Astrocyte (in vitro differentiated cells and primary cell): ENCODE measurements at regions not wholly inside any gene's neighbourhood (a gene's known extent, or its start where the extent isn't known, plus 50 kb on each side); places are given as distances from the start of the nearest gene placed in this dataset.

ENCODE experiments used
- DNase-seq: peaks from one replicate; pipeline ENCODE4 v3.0.0-alpha.2; 2010; ENCODE audit warnings: low read depth
- FAIRE-seq: peaks from 2 replicates; lab custom pipeline; 2011; peaks lifted over from hg19 to GRCh38; lab: Jason Lieb, UNC
- H2AFZ ChIP-seq: 2 replicates; pipeline ENCODE4 v1.6.0; 2012; ENCODE audit warnings: low read depth, low read length, inconsistent platforms
- H3K27ac ChIP-seq: 2 replicates; pipeline ENCODE4 v1.5.1; 2011; ENCODE audit warnings: low read depth, low read length, inconsistent platforms
- H3K27me3 ChIP-seq: 2 replicates; pipeline ENCODE4 v1.6.0; 2011; ENCODE audit warnings: low read length, inconsistent platforms; ENCODE audit not compliant: insufficient read depth
- H3K36me3 ChIP-seq: 2 replicates; pipeline ENCODE4 v1.5.1; 2011; ENCODE audit warnings: low read length, inconsistent platforms; ENCODE audit not compliant: insufficient read depth
- H3K4me1 ChIP-seq: 2 replicates; pipeline ENCODE4 v1.5.1; 2011; ENCODE audit warnings: low read length, inconsistent platforms; ENCODE audit not compliant: insufficient read depth
- H3K4me2 ChIP-seq: 2 replicates; pipeline ENCODE4 v1.6.0; 2012; ENCODE audit warnings: low read length, inconsistent platforms
- H3K4me3 ChIP-seq: 2 replicates; pipeline ENCODE4 v1.5.1; 2011; ENCODE audit warnings: low read depth, mild to moderate bottlenecking, low read length, inconsistent platforms; ENCODE audit not compliant: insufficient read depth
- H3K79me2 ChIP-seq: 2 replicates; pipeline ENCODE4 v1.6.0; 2012; ENCODE audit warnings: mild to moderate bottlenecking, low read length, inconsistent platforms; ENCODE audit not compliant: insufficient read depth
- H3K9ac ChIP-seq: 2 replicates; pipeline ENCODE4 v1.6.0; 2012; ENCODE audit warnings: mild to moderate bottlenecking, low read length, inconsistent platforms
- H3K9me3 ChIP-seq: 2 replicates; pipeline ENCODE4 v1.5.1; 2012; ENCODE audit warnings: low read depth, mild to moderate bottlenecking, low read length, inconsistent platforms; ENCODE audit not compliant: insufficient read depth
- H4K20me1 ChIP-seq: 2 replicates; pipeline ENCODE4 v1.6.0; 2012; ENCODE audit warnings: low read length, inconsistent platforms; ENCODE audit not compliant: insufficient read depth
- H3K27ac Mint-ChIP-seq: one replicate; pipeline ENCODE4 v1.8.0; 2021; ENCODE audit warnings: mild to moderate bottlenecking, mixed read lengths; ENCODE audit not compliant: unreplicated experiment
- H3K27me3 Mint-ChIP-seq: one replicate; pipeline ENCODE4 v1.8.0; 2021; ENCODE audit warnings: low read depth, mixed read lengths; ENCODE audit not compliant: unreplicated experiment
- H3K36me3 Mint-ChIP-seq: one replicate; pipeline ENCODE4 v1.8.0; 2021; ENCODE audit warnings: low read depth, mixed read lengths; ENCODE audit not compliant: unreplicated experiment
- H3K4me1 Mint-ChIP-seq: one replicate; pipeline ENCODE4 v1.8.0; 2021; ENCODE audit warnings: low read depth, mixed read lengths; ENCODE audit not compliant: unreplicated experiment
- H3K4me3 Mint-ChIP-seq: one replicate; pipeline ENCODE4 v1.8.0; 2021; ENCODE audit warnings: mild to moderate bottlenecking, moderate library complexity, mixed read lengths; ENCODE audit not compliant: unreplicated experiment
- H3K9me3 Mint-ChIP-seq: one replicate; pipeline ENCODE4 v1.8.0; 2021; ENCODE audit warnings: mild to moderate bottlenecking, mixed read lengths; ENCODE audit not compliant: unreplicated experiment
- EZH2 ChIP-seq: IDR thresholded peaks from 2 replicates; pipeline ENCODE4 v1.6.1; 2012; ENCODE audit warnings: mild to moderate bottlenecking, low read length, inconsistent platforms; ENCODE audit not compliant: insufficient read depth
- TF ChIP-seq, protein P1 (sequence below): IDR thresholded peaks from 2 replicates; pipeline ENCODE4 v1.5.1; 2011; ENCODE audit warnings: low read depth, mild to moderate bottlenecking, inconsistent platforms, low read length, moderate library complexity; ENCODE audit not compliant: insufficient read depth

DNA sequence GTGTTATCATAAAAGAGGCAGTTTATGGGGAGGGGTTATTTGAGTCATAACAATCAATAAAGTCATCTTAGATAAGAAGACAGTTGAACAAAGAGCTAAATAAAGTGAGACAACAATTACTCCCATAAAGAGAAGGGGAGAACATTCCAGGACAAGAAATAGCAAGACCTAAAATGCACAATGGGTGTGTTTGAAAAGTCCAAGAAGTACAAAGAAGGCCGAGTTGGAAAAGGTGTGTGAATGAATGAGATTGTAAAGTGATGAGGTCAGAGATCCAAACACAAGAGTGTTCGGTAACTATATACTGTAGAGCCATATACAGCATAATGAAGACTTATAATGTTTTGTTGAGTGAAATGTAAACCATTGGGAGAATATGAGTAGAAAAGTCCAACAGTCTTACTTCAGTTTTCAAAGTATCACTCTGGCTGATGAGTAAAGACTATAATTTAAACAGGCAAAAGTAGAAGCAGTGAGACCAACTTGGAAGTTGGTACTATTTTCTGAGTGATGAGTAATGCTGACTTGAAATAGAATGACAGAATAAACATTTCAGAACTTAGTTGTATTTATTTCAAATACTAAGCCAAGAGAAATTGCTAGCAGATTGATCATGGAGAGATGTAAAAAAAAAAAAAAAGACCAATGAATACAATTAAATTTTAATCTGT lies 868.7 kb upstream of the CDH9 start:
- Histone ChIP-seq H3K9ac (no peak overlapping the region), H4K20me1 (no peaks in the 10 kb centered on the region), H3K4me2 (no peak overlapping the region), H3K27me3 (no peaks in the 10 kb centered on the region), H3K79me2 (no peaks in the 10 kb centered on the region), H3K36me3 (no peaks in the 10 kb centered on the region), H3K4me1 (no peaks in the 10 kb centered on the region), H3K4me3 (no peak overlapping the region), H3K27ac (no peak overlapping the region), H2AFZ (no peak overlapping the region), H3K9me3 (no peaks in the 10 kb centered on the region)
- Mint-ChIP-seq H3K36me3 (no peaks in the 10 kb centered on the region), H3K4me3 (no peak overlapping the region), H3K4me1 (peaks cover 14% of the 10 kb centered on the region), H3K9me3 (no peaks in the 10 kb centered on the region), H3K27me3 (no peaks in the 10 kb centered on the region), H3K27ac (peak overlapping the region; percentile 4)
- FAIRE-seq, result no peak
- no peak for DNase-seq
- TF ChIP-seq, protein P1, sequence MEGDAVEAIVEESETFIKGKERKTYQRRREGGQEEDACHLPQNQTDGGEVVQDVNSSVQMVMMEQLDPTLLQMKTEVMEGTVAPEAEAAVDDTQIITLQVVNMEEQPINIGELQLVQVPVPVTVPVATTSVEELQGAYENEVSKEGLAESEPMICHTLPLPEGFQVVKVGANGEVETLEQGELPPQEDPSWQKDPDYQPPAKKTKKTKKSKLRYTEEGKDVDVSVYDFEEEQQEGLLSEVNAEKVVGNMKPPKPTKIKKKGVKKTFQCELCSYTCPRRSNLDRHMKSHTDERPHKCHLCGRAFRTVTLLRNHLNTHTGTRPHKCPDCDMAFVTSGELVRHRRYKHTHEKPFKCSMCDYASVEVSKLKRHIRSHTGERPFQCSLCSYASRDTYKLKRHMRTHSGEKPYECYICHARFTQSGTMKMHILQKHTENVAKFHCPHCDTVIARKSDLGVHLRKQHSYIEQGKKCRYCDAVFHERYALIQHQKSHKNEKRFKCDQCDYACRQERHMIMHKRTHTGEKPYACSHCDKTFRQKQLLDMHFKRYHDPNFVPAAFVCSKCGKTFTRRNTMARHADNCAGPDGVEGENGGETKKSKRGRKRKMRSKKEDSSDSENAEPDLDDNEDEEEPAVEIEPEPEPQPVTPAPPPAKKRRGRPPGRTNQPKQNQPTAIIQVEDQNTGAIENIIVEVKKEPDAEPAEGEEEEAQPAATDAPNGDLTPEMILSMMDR, result no peak
- no peak for TF ChIP-seq EZH2

DNA sequence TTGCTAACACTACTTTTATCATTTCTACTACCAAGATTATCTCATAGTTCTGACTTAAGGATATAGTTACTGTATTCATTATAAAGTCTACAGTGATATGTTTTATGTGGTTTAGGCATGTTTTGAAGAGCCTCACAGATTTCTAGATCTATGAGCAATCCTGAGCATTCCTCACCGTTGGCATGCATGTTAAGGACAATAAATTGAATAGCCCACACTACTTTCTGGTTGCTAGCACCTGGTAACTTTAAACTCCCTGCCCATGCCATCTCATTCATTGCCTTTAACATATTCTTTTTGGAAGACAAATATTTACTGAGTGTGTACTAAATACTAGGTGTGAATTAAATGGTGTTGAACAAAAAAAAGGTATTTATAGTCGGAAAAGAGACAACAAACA lies 868.1 kb upstream of the CDH9 start:
- Histone ChIP-seq H3K9me3 (no peaks in the 10 kb centered on the region), H3K27me3 (no peaks in the 10 kb centered on the region), H3K79me2 (no peaks in the 10 kb centered on the region), H3K4me2 (no peak overlapping the region), H3K4me1 (no peaks in the 10 kb centered on the region), H4K20me1 (no peaks in the 10 kb centered on the region), H3K27ac (no peak overlapping the region), H3K9ac (no peak overlapping the region), H3K36me3 (no peaks in the 10 kb centered on the region), H3K4me3 (no peak overlapping the region), H2AFZ (no peak overlapping the region)
- no peak for FAIRE-seq
- Mint-ChIP-seq H3K4me1 (peaks cover 14% of the 10 kb centered on the region), H3K27ac (peak overlapping the region; percentile 4), H3K27me3 (no peaks in the 10 kb centered on the region), H3K4me3 (no peak overlapping the region), H3K36me3 (no peaks in the 10 kb centered on the region), H3K9me3 (no peaks in the 10 kb centered on the region)
- TF ChIP-seq, protein P1, result no peak
- no peak for TF ChIP-seq EZH2
- no peak for DNase-seq

- Histone ChIP-seq H3K27ac (no peak overlapping the region), H3K9me3 (no peaks in the 10 kb centered on the region), H3K4me2 (no peak overlapping the region), H3K4me3 (no peak overlapping the region), H3K27me3 (no peaks in the 10 kb centered on the region), H3K9ac (no peak overlapping the region), H4K20me1 (no peaks in the 10 kb centered on the region), H3K4me1 (no peaks in the 10 kb centered on the region), H2AFZ (no peak overlapping the region), H3K36me3 (no peaks in the 10 kb centered on the region), H3K79me2 (no peaks in the 10 kb centered on the region)
- no peak overlapping the region for H3K4me3 Mint-ChIP-seq
- TF ChIP-seq, protein P1, result no peak
- no peak for TF ChIP-seq EZH2
- DNase-seq (no peak), FAIRE-seq (no peak)
- peaks cover 6% of the 10 kb centered on the region for H3K9me3 Mint-ChIP-seq
- H3K36me3 Mint-ChIP-seq, result no peaks in the 10 kb centered on the region
- H3K27ac Mint-ChIP-seq, result no peak overlapping the region
- H3K4me1 Mint-ChIP-seq, result no peaks in the 10 kb centered on the region
- no peaks in the 10 kb centered on the region for H3K27me3 Mint-ChIP-seq
Measured at GRCh38 chr5:27900761-27901160, 862.4 kb upstream of the CDH9 start.
